H1 (cell line): ENCODE measurements at regions not wholly inside any gene's neighbourhood (a gene's known extent, or its start where the extent isn't known, plus 50 kb on each side); places are given as distances from the start of the nearest gene placed in this dataset.

Source experiments
- CTCF ChIA-PET: fragments of 300-600 bp; sonication (Branson Sonifier 250); formaldehyde crosslinking; loops from one replicate; lab custom pipeline; 2021; ENCODE audit not compliant: partially characterized antibody; lab: Charles Lee
- POLR2A ChIA-PET: fragments of 300-600 bp; sonication (Branson Sonifier 250); formaldehyde crosslinking; loops from one replicate; lab custom pipeline; 2021; ENCODE audit warnings: inconsistent platforms; ENCODE audit not compliant: partially characterized antibody; lab: Charles Lee
- DNase-seq, 2 experiments: peaks; one replicate each; pipeline versions ENCODE4 v3.0.0 to v3.0.0-alpha.2; 2010 to 2022; ENCODE audit warnings: low spot score in 2 of 2, low read depth in 1 of 2, mixed read lengths in 1 of 2
- FAIRE-seq: peaks from 2 replicates; lab custom pipeline; 2011; peaks lifted over from hg19 to GRCh38; lab: Jason Lieb, UNC
- H2AFZ ChIP-seq: 2 replicates; pipeline ENCODE4 v1.8.1; 2012; ENCODE audit warnings: low read length, inconsistent platforms
- H2AK5ac ChIP-seq: 2 replicates; pipeline ENCODE4 v1.6.1; 2013; ENCODE audit warnings: low read depth, low read length
- H2BK120ac ChIP-seq: replicated peaks from 2 replicates; pipeline ENCODE3; 2013; ENCODE audit warnings: low read depth, low read length, inconsistent platforms
- H2BK12ac ChIP-seq: 2 replicates; pipeline ENCODE4 v1.6.1; 2013; ENCODE audit warnings: low read depth, low read length
- H2BK15ac ChIP-seq: 2 replicates; pipeline ENCODE4 v1.6.1; 2013; ENCODE audit warnings: low read length
- H2BK20ac ChIP-seq: 2 replicates; pipeline ENCODE4 v1.6.1; 2013; ENCODE audit warnings: low read length
- H2BK5ac ChIP-seq: 2 replicates; pipeline ENCODE4 v1.6.1; 2013; ENCODE audit warnings: low read depth, low read length
- H3K14ac ChIP-seq: 2 replicates; pipeline ENCODE4 v1.6.1; 2013; ENCODE audit warnings: inconsistent platforms; ENCODE audit not compliant: insufficient read length
- H3K18ac ChIP-seq: 2 replicates; pipeline ENCODE4 v1.6.1; 2013; ENCODE audit warnings: low read length; ENCODE audit errors: extremely low read depth
- H3K23ac ChIP-seq: 2 replicates; pipeline ENCODE4 v1.6.1; 2013; ENCODE audit warnings: inconsistent platforms; ENCODE audit not compliant: insufficient read length
- H3K23me2 ChIP-seq: 2 replicates; pipeline ENCODE4 v1.6.1; 2013; ENCODE audit warnings: low read depth, low read length
- H3K27ac ChIP-seq: 2 replicates; pipeline ENCODE4 v1.6.1; 2011; ENCODE audit warnings: low read depth, low read length, inconsistent platforms
- H3K27me3 ChIP-seq, 4 experiments: replicated peaks in 1 of 4; 1 replicate in 1 of 4; 2 replicates in 3 of 4; pipeline versions ENCODE4 v1.6.1 to v1.8.1; 2011 to 2013; ENCODE audit warnings: low read length in 3 of 4, mild to moderate bottlenecking in 3 of 4, inconsistent platforms in 2 of 4, mixed read lengths in 2 of 4, moderate library complexity in 1 of 4; ENCODE audit not compliant: control insufficient read depth in 3 of 4, insufficient read depth in 3 of 4; ENCODE audit errors: extremely low read depth in 1 of 4
- H3K36me3 ChIP-seq, 4 experiments: 2 replicates each; pipeline versions ENCODE4 v1.6.1 to v1.8.1; 2011 to 2013; ENCODE audit warnings: mild to moderate bottlenecking in 4 of 4, low read length in 3 of 4, moderate library complexity in 2 of 4, control low read depth in 1 of 4, inconsistent platforms in 1 of 4; ENCODE audit not compliant: insufficient read depth in 4 of 4, control insufficient read depth in 2 of 4
- H3K4ac ChIP-seq: replicated peaks from 2 replicates; pipeline ENCODE3; 2013; ENCODE audit warnings: low read length, low read depth, mixed read lengths, inconsistent platforms; ENCODE audit not compliant: insufficient read length
- H3K4me1 ChIP-seq, 4 experiments: replicated peaks in 1 of 4; 1 replicate in 1 of 4; 2 replicates in 3 of 4; pipeline versions ENCODE4 v1.6.1 to v1.8.1; 2011 to 2013; ENCODE audit warnings: low read length in 3 of 4, inconsistent platforms in 2 of 4, mixed read lengths in 1 of 4; ENCODE audit not compliant: insufficient read depth in 4 of 4, control insufficient read depth in 3 of 4
- H3K4me2 ChIP-seq, 2 experiments: 2 replicates each; pipeline versions ENCODE4 v1.6.1 to v1.8.1; 2011 to 2013; ENCODE audit warnings: low read depth in 2 of 2, low read length in 2 of 2, control low read depth in 1 of 2, inconsistent platforms in 1 of 2, mild to moderate bottlenecking in 1 of 2; ENCODE audit not compliant: insufficient read depth in 1 of 2
- H3K4me3 ChIP-seq, 4 experiments: fragments of 200-600, 300-600 bp in 1 of 4; sonication (generic), shearing (Covaris generic), sonication (Bioruptor Twin) in 1 of 4; 2 replicates each; pipeline versions ENCODE4 v1.5.1 to v1.8.1; 2011 to 2016; ENCODE audit warnings: low read length in 4 of 4, low read depth in 3 of 4, control low read depth in 2 of 4, inconsistent platforms in 2 of 4, mild to moderate bottlenecking in 2 of 4, mixed read lengths in 1 of 4, moderate library complexity in 1 of 4; ENCODE audit not compliant: insufficient read depth in 2 of 4; ENCODE audit errors: extremely low read depth in 1 of 4
- H3K56ac ChIP-seq: replicated peaks from 2 replicates; pipeline ENCODE3; 2013; ENCODE audit warnings: low read depth, mild to moderate bottlenecking, mixed read lengths, low read length, inconsistent platforms; ENCODE audit not compliant: insufficient read length
- H3K79me1 ChIP-seq: 2 replicates; pipeline ENCODE4 v1.6.1; 2013; ENCODE audit warnings: low read depth, low read length, control low read depth
- H3K79me2 ChIP-seq, 2 experiments: 2 replicates each; pipeline versions ENCODE4 v1.6.1 to v1.8.1; 2012 to 2013; ENCODE audit warnings: low read length in 2 of 2, mild to moderate bottlenecking in 2 of 2, inconsistent platforms in 1 of 2; ENCODE audit not compliant: insufficient read depth in 2 of 2, control insufficient read depth in 1 of 2
- H3K9ac ChIP-seq, 4 experiments: replicated peaks in 1 of 4; 1 replicate in 1 of 4; 2 replicates in 3 of 4; pipeline versions ENCODE4 v1.6.1 to v1.8.1; 2011 to 2013; ENCODE audit warnings: low read depth in 3 of 4, low read length in 3 of 4, control low read depth in 2 of 4, mild to moderate bottlenecking in 2 of 4, moderate library complexity in 2 of 4, inconsistent platforms in 1 of 4; ENCODE audit errors: extremely low read depth in 1 of 4
- H3K9me3 ChIP-seq, 2 experiments: 2 replicates each; pipeline versions ENCODE4 v1.6.1 to v1.8.1; 2012 to 2013; ENCODE audit warnings: mild to moderate bottlenecking in 2 of 2, moderate library complexity in 2 of 2, control low read depth in 1 of 2, inconsistent platforms in 1 of 2, low read depth in 1 of 2, low read length in 1 of 2, mixed read lengths in 1 of 2; ENCODE audit not compliant: insufficient read depth in 2 of 2
- H4K20me1 ChIP-seq, 2 experiments: replicated peaks in 1 of 2; 2 replicates each; pipeline versions ENCODE3 to v1.8.1; 2011 to 2013; ENCODE audit warnings: inconsistent platforms in 2 of 2, low read length in 2 of 2, mild to moderate bottlenecking in 1 of 2; ENCODE audit not compliant: insufficient read depth in 2 of 2, control insufficient read depth in 1 of 2
- H4K5ac ChIP-seq: 2 replicates; pipeline ENCODE4 v1.6.1; 2013; ENCODE audit warnings: low read length, low read depth, mixed read lengths, inconsistent platforms; ENCODE audit not compliant: insufficient read length
- H4K8ac ChIP-seq: 2 replicates; pipeline ENCODE4 v1.8.0; 2013; ENCODE audit warnings: mild to moderate bottlenecking, moderate library complexity, low read length, inconsistent platforms; ENCODE audit not compliant: insufficient read depth; ENCODE audit errors: extremely low read depth
- H4K91ac ChIP-seq: replicated peaks from 2 replicates; pipeline ENCODE3; 2013; ENCODE audit warnings: low read length, mixed read lengths, inconsistent platforms; ENCODE audit not compliant: insufficient read length
- BRCA1 ChIP-seq: IDR thresholded peaks from 2 replicates; pipeline ENCODE4 v1.6.1; 2012; ENCODE audit warnings: low read depth, low read length, improper control_type of control experiment
- CEBPB ChIP-seq: IDR thresholded peaks from 2 replicates; pipeline ENCODE4 v1.6.1; 2012; ENCODE audit warnings: low read depth, low read length
- CHD2 ChIP-seq: IDR thresholded peaks from 2 replicates; pipeline ENCODE4 v1.6.1; 2012; ENCODE audit warnings: low read length, improper control_type of control experiment
- FOSL1 ChIP-seq: IDR thresholded peaks from 2 replicates; pipeline ENCODE4 v1.6.1; 2011; ENCODE audit warnings: mild to moderate bottlenecking, low read depth, low read length, moderate library complexity; ENCODE audit not compliant: insufficient read depth
- JUN ChIP-seq: IDR thresholded peaks from 2 replicates; pipeline ENCODE4 v1.6.1; 2011; ENCODE audit warnings: low read depth, mild to moderate bottlenecking, improper control_type of control experiment, low read length
- POLR2AphosphoS5 ChIP-seq: IDR thresholded peaks from 2 replicates; pipeline ENCODE4 v1.6.1; 2011; ENCODE audit warnings: low read depth, low read length
- POU5F1 ChIP-seq: IDR thresholded peaks from 2 replicates; pipeline ENCODE4 v1.6.1; 2011; ENCODE audit warnings: low read depth, mild to moderate bottlenecking, low read length, moderate library complexity
- SAP30 ChIP-seq: fragments of 300-600 bp; sonication (generic); IDR thresholded peaks from 2 replicates; pipeline ENCODE4 v1.7.1; 2012; ENCODE audit warnings: low read length, moderate library complexity, mild to moderate bottlenecking, inconsistent platforms; ENCODE audit not compliant: insufficient read depth, insufficient replicate concordance
- SIRT6 ChIP-seq: IDR thresholded peaks from one replicate; pipeline ENCODE4 v1.7.1; 2012; ENCODE audit warnings: low read length, inconsistent platforms
- WGBS, 2 experiments: shearing (Covaris generic) in 1 of 2; methylation state at CpG; one replicate each; pipeline versions ENCODE4 v1.1.6 to v1.1.7; 2013 to 2015; ENCODE audit warnings: low lambda C conversion rate in 2 of 2, mixed read lengths in 2 of 2, inconsistent platforms in 1 of 2, low coverage in 1 of 2, missing lambda C conversion rate in 1 of 2; ENCODE audit not compliant: insufficient replicate concordance in 2 of 2, insufficient coverage in 1 of 2, insufficient read length in 1 of 2; ENCODE audit errors: extremely low coverage in 1 of 2, missing lambda C conversion rate in 1 of 2; 5-methylcytosine and 5-hydroxymethylcytosine counted together

DNA sequence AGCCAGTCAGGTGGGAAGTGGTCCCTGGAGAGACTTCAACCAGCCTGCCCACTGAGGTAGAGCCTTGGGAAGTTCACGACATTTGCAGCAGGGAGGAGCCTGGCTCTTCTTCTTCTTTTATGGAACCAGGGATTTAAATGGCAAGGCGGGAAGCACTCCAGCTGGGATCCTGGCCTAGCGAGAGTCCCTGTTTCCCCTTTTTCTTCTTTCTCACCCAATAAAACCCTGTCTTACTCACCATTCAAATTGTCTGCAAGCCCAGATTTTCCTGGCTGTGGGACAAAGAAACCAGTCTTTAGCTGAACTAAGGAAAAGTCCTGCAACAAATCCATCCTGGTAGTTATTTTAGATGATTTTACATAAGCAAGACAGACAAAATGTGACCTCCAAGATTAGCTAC lies 503.7 kb downstream of the CDH10 start:
- no peaks in the 10 kb centered on the region for H3K79me1 ChIP-seq
- no peaks in the 10 kb centered on the region for H3K36me3 ChIP-seq
- no peak overlapping the region for H3K18ac ChIP-seq
- no peak overlapping the region for H2BK15ac ChIP-seq
- 0 out of 2 replicates have a peak overlapping the region, but pooled peaks have one; percentile 37 for H2AFZ ChIP-seq
- no peak overlapping the region for H3K27ac ChIP-seq
- no peaks in the 10 kb centered on the region for H3K27me3 ChIP-seq
- FAIRE-seq (no peak), DNase-seq (no peak)
- H4K91ac ChIP-seq = no peak overlapping the region
- no peak overlapping the region for H3K4ac ChIP-seq
- H3K23ac ChIP-seq = no peak overlapping the region
- H3K4me3 ChIP-seq = no peak overlapping the region
- H2AK5ac ChIP-seq = no peak overlapping the region
- H2BK12ac ChIP-seq = no peak overlapping the region
- no peak overlapping the region for H4K5ac ChIP-seq
- no peak overlapping the region for H2BK120ac ChIP-seq
- H3K14ac ChIP-seq = no peak overlapping the region
- H3K56ac ChIP-seq = no peak overlapping the region
- no peak overlapping the region for H2BK20ac ChIP-seq
- no peaks in the 10 kb centered on the region for H3K23me2 ChIP-seq
- WGBS, 2 experiments = 83% methylated on average over 1 of the region's 3 CpGs; no CpG with 5 or more reads in 1 of the 2 experiments
- no peak overlapping the region for H3K9ac ChIP-seq
- no peak overlapping the region for H3K4me2 ChIP-seq
- no peaks in the 10 kb centered on the region for H3K79me2 ChIP-seq
- POLR2A ChIA-PET = no interaction called here
- H3K9me3 ChIP-seq = no peaks in the 10 kb centered on the region
- H4K20me1 ChIP-seq = no peaks in the 10 kb centered on the region
- H4K8ac ChIP-seq = no peak overlapping the region
- no peaks in the 10 kb centered on the region for H3K4me1 ChIP-seq
- CTCF ChIA-PET = interaction anchor here (1.9 kb wide), 1 partner anchor 30 kb away, joined by 3 read pairs; no protein-coding TSS in a partner anchor
- TF ChIP-seq POLR2AphosphoS5 (no peak), BRCA1 (no peak), SAP30 (no peak), CHD2 (no peak), CEBPB (no peak), SIRT6 (no peak), JUN (no peak), POU5F1 (no peak), FOSL1 (no peak)
- no peak overlapping the region for H2BK5ac ChIP-seq
